Keratinocyte (primary cell): ENCODE measurements at regions not wholly inside any gene's neighbourhood (a gene's known extent, or its start where the extent isn't known, plus 50 kb on each side); places are given as distances from the start of the nearest gene placed in this dataset.
A peak's percentile ranks its signal among the peaks of the same experiment; 100 is the strongest.

ENCODE experiments used
- DNase-seq: peaks from one replicate; pipeline ENCODE4 v3.0.0-alpha.2; 2011; ENCODE audit warnings: low read depth, missing footprints, low spot score
- FAIRE-seq: peaks from 2 replicates; lab custom pipeline; 2011; peaks lifted over from hg19 to GRCh38; lab: Jason Lieb, UNC
- H2AFZ ChIP-seq: 2 replicates; pipeline ENCODE4 v1.6.0; 2012; ENCODE audit warnings: low read length, control low read depth, inconsistent platforms; ENCODE audit not compliant: control insufficient read depth
- H3K27ac ChIP-seq: 2 replicates; pipeline ENCODE4 v1.5.1; 2011; ENCODE audit warnings: low read length; ENCODE audit not compliant: control insufficient read depth, insufficient read depth
- H3K27me3 ChIP-seq: 3 replicates; pipeline ENCODE4 v1.6.0; 2011; ENCODE audit warnings: low read length; ENCODE audit not compliant: control insufficient read depth, insufficient read depth; ENCODE audit errors: extremely low read depth
- H3K36me3 ChIP-seq, 2 experiments: 2 replicates in 1 of 2; 3 replicates in 1 of 2; pipeline ENCODE4 v1.5.1; 2011; ENCODE audit warnings: low read length in 2 of 2, mild to moderate bottlenecking in 1 of 2; ENCODE audit not compliant: control insufficient read depth in 2 of 2, insufficient read depth in 2 of 2; ENCODE audit errors: extremely low read depth in 1 of 2
- H3K4me1 ChIP-seq: 3 replicates; pipeline ENCODE4 v1.5.1; 2011; ENCODE audit warnings: low read length; ENCODE audit not compliant: control insufficient read depth, insufficient read depth; ENCODE audit errors: extremely low read depth
- H3K4me2 ChIP-seq: 3 replicates; pipeline ENCODE4 v1.6.0; 2011; ENCODE audit warnings: low read depth, low read length; ENCODE audit not compliant: control insufficient read depth, insufficient read depth; ENCODE audit errors: extremely low read depth
- H3K4me3 ChIP-seq, 3 experiments: fragments of 200-600 bp in 1 of 3; sonication (generic) in 1 of 3; 2 replicates in 2 of 3; 3 replicates in 1 of 3; pipeline ENCODE4 v1.5.1; 2011 to 2016; ENCODE audit warnings: low read length in 3 of 3, mild to moderate bottlenecking in 3 of 3, control low read depth in 2 of 3, inconsistent platforms in 1 of 3, low read depth in 1 of 3, mixed read lengths in 1 of 3, mixed run types in 1 of 3, moderate library complexity in 1 of 3; ENCODE audit not compliant: control insufficient read depth in 2 of 3, insufficient read depth in 2 of 3; ENCODE audit errors: extremely low read depth in 1 of 3
- H3K79me2 ChIP-seq: 2 replicates; pipeline ENCODE4 v1.6.0; 2012; ENCODE audit warnings: low read length; ENCODE audit not compliant: control insufficient read depth, insufficient read depth
- H3K9ac ChIP-seq: 3 replicates; pipeline ENCODE4 v1.6.0; 2011; ENCODE audit warnings: low read length; ENCODE audit not compliant: control insufficient read depth, insufficient read depth; ENCODE audit errors: extremely low read depth
- H3K9me1 ChIP-seq: 3 replicates; pipeline ENCODE4 v1.6.0; 2011; ENCODE audit warnings: low read length; ENCODE audit not compliant: control insufficient read depth, insufficient read depth; ENCODE audit errors: extremely low read depth
- H3K9me3 ChIP-seq: 2 replicates; pipeline ENCODE4 v1.5.1; 2012; ENCODE audit warnings: low read depth, low read length; ENCODE audit not compliant: control insufficient read depth
- H4K20me1 ChIP-seq: 3 replicates; pipeline ENCODE4 v1.6.0; 2011; ENCODE audit warnings: low read length; ENCODE audit not compliant: control insufficient read depth, insufficient read depth; ENCODE audit errors: extremely low read depth
- CTCF ChIP-seq, 3 experiments: IDR thresholded peaks in 1 of 3; conservative IDR thresholded peaks in 1 of 3; optimal IDR thresholded peaks in 1 of 3; 2 replicates in 2 of 3; 3 replicates in 1 of 3; pipeline versions ENCODE3 to v1.5.1; 2011; ENCODE audit warnings: low read length in 3 of 3, mild to moderate bottlenecking in 3 of 3, moderate library complexity in 2 of 3, control low read depth in 1 of 3, inconsistent platforms in 1 of 3; ENCODE audit not compliant: insufficient read depth in 2 of 3; ENCODE audit errors: extremely low read depth in 1 of 3
- EZH2 ChIP-seq: IDR thresholded peaks from one replicate; pipeline ENCODE4 v1.6.1; 2012; ENCODE audit warnings: inconsistent platforms, mild to moderate bottlenecking, low read length, moderate library complexity
- dilution Hi-C: fragments of 300-500 bp; cut with MboI; formaldehyde crosslinking; loops from one replicate; pipeline ENCODE4 v1.7.0; 2020; ENCODE audit warnings: low sequenced_read_pairs; ENCODE audit not compliant: extremely low pct_ligation_motif_present

GRCh38 chr10:94279835-94280709, 82.7 kb downstream of the NOC3L start:
- peak; percentile 83 for FAIRE-seq

GRCh38 chr10:94281654-94282053, 81.1 kb downstream of the NOC3L start:
- dilution Hi-C loops = no loop called here

More at GRCh38 chr10:94279835-94280709, 82.7 kb downstream of the NOC3L start:
- Histone ChIP-seq H3K27ac (no peak overlapping the region), H3K79me2 (no peaks in the 10 kb centered on the region), H3K9ac (no peak overlapping the region), H3K4me1 (no peaks in the 10 kb centered on the region), H3K27me3 (no peaks in the 10 kb centered on the region), H3K36me3 (no peaks in the 10 kb centered on the region), H3K4me2 (peak overlapping the region; percentile 55), H3K9me3 (no peaks in the 10 kb centered on the region), H3K9me1 (no peaks in the 10 kb centered on the region), H2AFZ (peak overlapping the region; percentile 89), H4K20me1 (no peaks in the 10 kb centered on the region), H3K4me3 (no peak overlapping the region)
- TF ChIP-seq CTCF (optimal IDR thresholded peaks at IDR 0.05 in 1 of 3, IDR thresholded peaks at IDR 0.05 in 1 of 3, conservative IDR thresholded peaks at IDR 0.05 in 1 of 3; ENCODE audit: extremely low read depth in 1 of 3, insufficient read depth in 2 of 3, low read length in 3 of 3) = peak; percentile 94 to 95 (median 94)
- TF ChIP-seq EZH2 = no peak
- dilution Hi-C loops = no loop called here
- no peak for DNase-seq

More at GRCh38 chr10:94281654-94282053, 81.1 kb downstream of the NOC3L start:
- Histone ChIP-seq H3K27ac (no peak overlapping the region), H3K9ac (no peak overlapping the region), H3K36me3 (no peaks in the 10 kb centered on the region), H3K4me2 (no peak overlapping the region), H3K9me3 (no peaks in the 10 kb centered on the region), H3K9me1 (no peaks in the 10 kb centered on the region), H3K4me3 (no peak overlapping the region), H2AFZ (no peak overlapping the region), H3K79me2 (no peaks in the 10 kb centered on the region), H3K27me3 (no peaks in the 10 kb centered on the region), H3K4me1 (no peaks in the 10 kb centered on the region), H4K20me1 (no peaks in the 10 kb centered on the region)
- DNase-seq (no peak), FAIRE-seq (peak; percentile 71)
- TF ChIP-seq CTCF (optimal IDR thresholded peaks at IDR 0.05 in 1 of 3, IDR thresholded peaks at IDR 0.05 in 1 of 3, conservative IDR thresholded peaks at IDR 0.05 in 1 of 3; ENCODE audit: extremely low read depth in 1 of 3, insufficient read depth in 2 of 3, low read length in 3 of 3) (no peak), EZH2 (no peak)
